DOHH2 (cell line): ENCODE measurements at regions not wholly inside any gene's neighbourhood (a gene's known extent, or its start where the extent isn't known, plus 50 kb on each side); places are given as distances from the start of the nearest gene placed in this dataset.

Source experiments
- CTCF ChIP-seq: fragments of 200-600 bp; sonication (generic); IDR thresholded peaks from one replicate; pipeline ENCODE4 v1.5.1; 2014; ENCODE audit warnings: antibody characterized with exemption, mild to moderate bottlenecking, low read depth, low read length; ENCODE audit not compliant: poor library complexity, severe bottlenecking
- EZH2phosphoT487 ChIP-seq: fragments of 200-600 bp; sonication (generic); IDR thresholded peaks from 2 replicates; pipeline ENCODE4 v1.6.1; 2017; ENCODE audit warnings: borderline replicate concordance, mild to moderate bottlenecking, antibody characterized with exemption, low read length, moderate library complexity, mixed read lengths

GRCh38 chr9:119043996-119044395 lies 325.2 kb downstream of the BRINP1 start:
- TF ChIP-seq CTCF (no peak), EZH2phosphoT487 (no peak)
